GM21825 (cell line): ENCODE measurements at regions not wholly inside any gene's neighbourhood (a gene's known extent, or its start where the extent isn't known, plus 50 kb on each side); places are given as distances from the start of the nearest gene placed in this dataset.

Experiments used
- ATAC-seq: cut with Tn5 transposase; IDR thresholded peaks from one replicate; pipeline ENCODE4 v1.9.1; 2021; ENCODE audit warnings: mild to moderate bottlenecking, moderate library complexity; ENCODE audit not compliant: unreplicated experiment

GRCh38 chr4:89665662-89666061, 171.3 kb downstream of the SNCA start:
- ATAC-seq = no peak

GRCh38 chr4:89664521-89664920, 172.4 kb downstream of the SNCA start:
- ATAC-seq = no peak

GRCh38 chr4:89661173-89661899, 175.6 kb downstream of the SNCA start:
- no peak for ATAC-seq

GRCh38 chr4:89660444-89661172, 176.4 kb downstream of the SNCA start:
- ATAC-seq = no peak

- peak; percentile 59 for ATAC-seq
Observed at GRCh38 chr4:89658701-89659024, 178.3 kb downstream of the SNCA start.

GRCh38 chr4:89657931-89658700, 178.8 kb downstream of the SNCA start:
- peak; percentile 65 for ATAC-seq

GRCh38 chr4:89653012-89653411, 183.9 kb downstream of the SNCA start:
- no peak for ATAC-seq

GRCh38 chr4:89645482-89645881, 191.5 kb downstream of the SNCA start:
- ATAC-seq = no peak

- no peak for ATAC-seq
Observed at GRCh38 chr4:89641367-89641687, 195.6 kb downstream of the SNCA start.

GRCh38 chr4:89640620-89641366, 196.2 kb downstream of the SNCA start:
- no peak for ATAC-seq

- ATAC-seq = no peak
Observed at GRCh38 chr4:89639395-89639794, 197.6 kb downstream of the SNCA start.

- no peak for ATAC-seq
Observed at GRCh38 chr4:89625599-89626293, 211.2 kb downstream of the SNCA start.

- no peak for ATAC-seq
Observed at GRCh38 chr4:89619206-89619962, 217.6 kb downstream of the SNCA start.

- no peak for ATAC-seq
Observed at GRCh38 chr4:89618151-89618550, 218.8 kb downstream of the SNCA start.

GRCh38 chr4:89617317-89617716, 219.6 kb downstream of the SNCA start:
- no peak for ATAC-seq

- no peak for ATAC-seq
Observed at GRCh38 chr4:89616382-89616781, 220.6 kb downstream of the SNCA start.

- no peak for ATAC-seq
Observed at GRCh38 chr4:89615051-89615450, 221.9 kb downstream of the SNCA start.

- ATAC-seq = no peak
Observed at GRCh38 chr4:89614155-89614554, 222.8 kb downstream of the SNCA start.

- no peak for ATAC-seq
Observed at GRCh38 chr4:89610236-89610635, 226.7 kb downstream of the SNCA start.

- ATAC-seq = no peak
Observed at GRCh38 chr4:89609756-89610155, 227.2 kb downstream of the SNCA start.
